ENCODE measurements at regions not wholly inside any gene's neighbourhood (a gene's known extent, or its start where the extent isn't known, plus 50 kb on each side); places are given as distances from the start of the nearest gene placed in this dataset.

DNA sequence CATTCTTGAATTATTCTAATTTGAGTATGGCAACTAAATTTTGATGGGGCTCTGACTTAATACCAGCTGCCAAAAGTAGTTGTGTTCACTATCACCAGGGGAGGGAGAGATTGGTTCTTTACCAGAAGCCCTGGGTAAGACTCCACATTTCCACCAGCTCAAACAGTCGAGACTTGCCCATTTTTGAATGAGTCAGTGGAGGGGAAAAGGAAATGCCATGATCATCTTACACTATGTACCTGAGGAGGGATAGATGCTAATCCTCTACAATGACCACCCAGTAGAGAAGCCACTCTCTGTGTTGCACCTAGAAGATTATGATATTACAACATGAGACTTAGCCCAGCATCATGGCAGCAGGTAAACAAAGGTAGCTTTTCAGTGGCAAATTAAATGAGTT, 77.0 kb upstream of the SGK1 start:
- no peaks in the 10 kb centered on the region for H3K79me2 ChIP-seq (ENCODE audit: control insufficient read depth, insufficient read depth, low read length, poor library complexity)
- no peak overlapping the region for H3K4me2 ChIP-seq (ENCODE audit: low read length)
- H3K4me3 ChIP-seq (ENCODE audit: low read depth, low read length) = no peak overlapping the region
- no peak overlapping the region for H3K23ac ChIP-seq (ENCODE audit: low read length)
- no peak overlapping the region for H3K14ac ChIP-seq (ENCODE audit: low read length)
- H2BK12ac ChIP-seq (ENCODE audit: low read length) = no peak overlapping the region
- H4K8ac ChIP-seq (ENCODE audit: low read depth, low read length) = no peak overlapping the region
- no CpG with 5 or more reads among the region's 1 CpG for WGBS (ENCODE audit: extremely low coverage, insufficient coverage, insufficient read length)
- no peak overlapping the region for H4K12ac ChIP-seq (ENCODE audit: low read depth, low read length)
- H2AK5ac ChIP-seq (ENCODE audit: low read length) = no peak overlapping the region
- no peak overlapping the region for H2AFZ ChIP-seq (ENCODE audit: insufficient read depth, low read length, poor library complexity)
- H3K36me3 ChIP-seq (ENCODE audit: control insufficient read depth in 1 of 2, insufficient read depth in 2 of 2, low read length in 2 of 2) = no peaks in the 10 kb centered on the region
- no peak overlapping the region for H2BK120ac ChIP-seq (ENCODE audit: insufficient read depth, low read length, poor library complexity)
- no peaks in the 10 kb centered on the region for H3K79me1 ChIP-seq (ENCODE audit: low read length)
- no peak for DNase-seq
- H3K18ac ChIP-seq (ENCODE audit: low read length) = no peak overlapping the region
- no peak overlapping the region for H3K27ac ChIP-seq (ENCODE audit: low read depth, low read length)
- no peak overlapping the region for H3K9ac ChIP-seq (ENCODE audit: low read length)
- no peak overlapping the region for H2BK5ac ChIP-seq (ENCODE audit: low read depth, low read length, poor library complexity)
- H3K4ac ChIP-seq (ENCODE audit: low read depth, low read length) = no peak overlapping the region
- H3K4me1 ChIP-seq (ENCODE audit: control insufficient read depth in 1 of 2, insufficient read depth in 2 of 2, low read length in 2 of 2) = no peaks in the 10 kb centered on the region
- no peak overlapping the region for H4K91ac ChIP-seq (ENCODE audit: low read depth, low read length)
- H3K27me3 ChIP-seq (ENCODE audit: insufficient read depth, low read length) = no peaks in the 10 kb centered on the region
- H3K9me3 ChIP-seq (ENCODE audit: insufficient read depth, low read depth, low read length) = no peaks in the 10 kb centered on the region

DNA sequence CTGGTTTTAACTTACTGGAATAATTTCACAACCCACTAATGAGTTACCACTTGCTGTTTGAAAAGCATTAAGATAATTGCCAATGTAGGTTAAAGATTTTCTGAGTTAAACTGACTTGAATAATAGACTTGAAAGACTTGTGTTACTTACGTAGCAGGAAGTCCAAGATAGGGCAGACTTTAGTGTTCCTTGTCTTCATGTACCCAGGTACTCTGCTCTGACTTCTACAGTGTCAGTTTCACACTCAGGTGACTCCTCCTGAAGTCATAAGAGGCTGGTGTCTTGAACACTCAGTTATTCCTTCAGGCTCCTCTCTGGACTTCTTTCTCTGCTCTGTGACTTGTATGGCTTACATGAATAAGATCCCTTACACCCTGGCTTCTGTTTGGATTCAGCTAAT, 76.3 kb upstream of the SGK1 start:
- no peak overlapping the region for H3K27ac ChIP-seq (ENCODE audit: low read depth, low read length)
- no peak overlapping the region for H3K9ac ChIP-seq (ENCODE audit: low read length)
- H3K4me2 ChIP-seq (ENCODE audit: low read length) = no peak overlapping the region
- no peak overlapping the region for H2BK5ac ChIP-seq (ENCODE audit: low read depth, low read length, poor library complexity)
- no peak overlapping the region for H4K91ac ChIP-seq (ENCODE audit: low read depth, low read length)
- no peak overlapping the region for H4K8ac ChIP-seq (ENCODE audit: low read depth, low read length)
- H3K14ac ChIP-seq (ENCODE audit: low read length) = no peak overlapping the region
- H3K9me3 ChIP-seq (ENCODE audit: insufficient read depth, low read depth, low read length) = no peaks in the 10 kb centered on the region
- no peak overlapping the region for H2BK120ac ChIP-seq (ENCODE audit: insufficient read depth, low read length, poor library complexity)
- no peak overlapping the region for H2BK12ac ChIP-seq (ENCODE audit: low read length)
- H3K18ac ChIP-seq (ENCODE audit: low read length) = no peak overlapping the region
- H3K27me3 ChIP-seq (ENCODE audit: insufficient read depth, low read length) = no peaks in the 10 kb centered on the region
- no peaks in the 10 kb centered on the region for H3K79me1 ChIP-seq (ENCODE audit: low read length)
- H3K4ac ChIP-seq (ENCODE audit: low read depth, low read length) = no peak overlapping the region
- WGBS (ENCODE audit: extremely low coverage, insufficient coverage, insufficient read length) = no CpG with 5 or more reads among the region's 1 CpG
- no peaks in the 10 kb centered on the region for H3K79me2 ChIP-seq (ENCODE audit: control insufficient read depth, insufficient read depth, low read length, poor library complexity)
- no peak overlapping the region for H4K12ac ChIP-seq (ENCODE audit: low read depth, low read length)
- no peaks in the 10 kb centered on the region for H3K36me3 ChIP-seq (ENCODE audit: control insufficient read depth in 1 of 2, insufficient read depth in 2 of 2, low read length in 2 of 2)
- no peak overlapping the region for H2AK5ac ChIP-seq (ENCODE audit: low read length)
- no peak overlapping the region for H3K23ac ChIP-seq (ENCODE audit: low read length)
- no peak overlapping the region for H2AFZ ChIP-seq (ENCODE audit: insufficient read depth, low read length, poor library complexity)
- DNase-seq = no peak
- H3K4me1 ChIP-seq (ENCODE audit: control insufficient read depth in 1 of 2, insufficient read depth in 2 of 2, low read length in 2 of 2) = no peaks in the 10 kb centered on the region
- H3K4me3 ChIP-seq (ENCODE audit: low read depth, low read length) = no peak overlapping the region

- Histone ChIP-seq H3K4me2 (ENCODE audit: low read length) (no peak overlapping the region), H2AK5ac (ENCODE audit: low read length) (no peak overlapping the region), H3K9ac (ENCODE audit: low read length) (no peak overlapping the region), H3K27me3 (ENCODE audit: insufficient read depth, low read length) (no peaks in the 10 kb centered on the region), H4K8ac (ENCODE audit: low read depth, low read length) (no peak overlapping the region), H3K4me3 (ENCODE audit: low read depth, low read length) (no peak overlapping the region), H3K18ac (ENCODE audit: low read length) (no peak overlapping the region), H2BK12ac (ENCODE audit: low read length) (no peak overlapping the region), H3K79me2 (ENCODE audit: control insufficient read depth, insufficient read depth, low read length, poor library complexity) (no peaks in the 10 kb centered on the region), H3K79me1 (ENCODE audit: low read length) (no peaks in the 10 kb centered on the region), H3K23ac (ENCODE audit: low read length) (no peak overlapping the region), H4K12ac (ENCODE audit: low read depth, low read length) (no peak overlapping the region), H3K4me1 (ENCODE audit: control insufficient read depth in 1 of 2, insufficient read depth in 2 of 2, low read length in 2 of 2) (no peaks in the 10 kb centered on the region), H3K14ac (ENCODE audit: low read length) (no peak overlapping the region), H2BK5ac (ENCODE audit: low read depth, low read length, poor library complexity) (no peak overlapping the region), H3K9me3 (ENCODE audit: insufficient read depth, low read depth, low read length) (no peaks in the 10 kb centered on the region), H3K27ac (ENCODE audit: low read depth, low read length) (no peak overlapping the region), H4K91ac (ENCODE audit: low read depth, low read length) (no peak overlapping the region), H2AFZ (ENCODE audit: insufficient read depth, low read length, poor library complexity) (no peak overlapping the region), H2BK120ac (ENCODE audit: insufficient read depth, low read length, poor library complexity) (no peak overlapping the region), H3K4ac (ENCODE audit: low read depth, low read length) (no peak overlapping the region), H3K36me3 (ENCODE audit: control insufficient read depth in 1 of 2, insufficient read depth in 2 of 2, low read length in 2 of 2) (no peaks in the 10 kb centered on the region)
- WGBS (ENCODE audit: extremely low coverage, insufficient coverage, insufficient read length) = no CpG with 5 or more reads among the region's 1 CpG
- no peak for DNase-seq
Observed at GRCh38 chr6:134391205-134391604, 73.3 kb upstream of the SGK1 start.

DNA sequence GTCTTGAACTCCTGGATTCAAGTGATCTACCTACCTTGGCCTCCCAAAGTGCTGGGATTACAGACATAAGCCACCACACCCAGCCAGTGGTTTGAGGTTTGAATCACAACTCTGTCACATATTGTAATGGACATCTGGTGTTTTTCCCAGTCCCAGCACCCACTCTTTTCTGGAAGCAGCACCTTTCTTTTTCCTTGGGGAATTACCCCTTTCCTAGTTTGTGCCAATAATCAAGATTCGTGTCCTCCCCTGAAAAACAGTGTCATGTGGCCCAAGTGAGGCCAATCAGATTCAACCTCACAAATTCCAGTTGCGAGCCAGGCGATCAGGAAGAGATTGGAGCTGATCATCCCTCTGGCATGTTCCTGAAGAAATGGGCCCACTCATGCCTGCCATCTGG, 71.7 kb upstream of the SGK1 start:
- Histone ChIP-seq H3K9me3 (ENCODE audit: insufficient read depth, low read depth, low read length) (no peaks in the 10 kb centered on the region), H3K79me2 (ENCODE audit: control insufficient read depth, insufficient read depth, low read length, poor library complexity) (no peaks in the 10 kb centered on the region), H4K91ac (ENCODE audit: low read depth, low read length) (no peak overlapping the region), H2BK5ac (ENCODE audit: low read depth, low read length, poor library complexity) (no peak overlapping the region), H2AFZ (ENCODE audit: insufficient read depth, low read length, poor library complexity) (no peak overlapping the region), H3K4me2 (ENCODE audit: low read length) (no peak overlapping the region), H3K27ac (ENCODE audit: low read depth, low read length) (no peak overlapping the region), H4K8ac (ENCODE audit: low read depth, low read length) (no peak overlapping the region), H2BK12ac (ENCODE audit: low read length) (no peak overlapping the region), H3K23ac (ENCODE audit: low read length) (no peak overlapping the region), H3K79me1 (ENCODE audit: low read length) (no peaks in the 10 kb centered on the region), H4K12ac (ENCODE audit: low read depth, low read length) (no peak overlapping the region), H3K14ac (ENCODE audit: low read length) (no peak overlapping the region), H3K9ac (ENCODE audit: low read length) (no peak overlapping the region), H2BK120ac (ENCODE audit: insufficient read depth, low read length, poor library complexity) (no peak overlapping the region), H3K4me1 (ENCODE audit: control insufficient read depth in 1 of 2, insufficient read depth in 2 of 2, low read length in 2 of 2) (no peaks in the 10 kb centered on the region), H3K27me3 (ENCODE audit: insufficient read depth, low read length) (no peaks in the 10 kb centered on the region), H2AK5ac (ENCODE audit: low read length) (no peak overlapping the region), H3K4me3 (ENCODE audit: low read depth, low read length) (no peak overlapping the region), H3K4ac (ENCODE audit: low read depth, low read length) (no peak overlapping the region), H3K36me3 (ENCODE audit: control insufficient read depth in 1 of 2, insufficient read depth in 2 of 2, low read length in 2 of 2) (no peaks in the 10 kb centered on the region), H3K18ac (ENCODE audit: low read length) (no peak overlapping the region)
- DNase-seq = no peak
- WGBS (ENCODE audit: extremely low coverage, insufficient coverage, insufficient read length) = no CpG with 5 or more reads among the region's 3 CpGs
